HG03439 (cell line): ENCODE measurements at regions not wholly inside any gene's neighbourhood (a gene's known extent, or its start where the extent isn't known, plus 50 kb on each side); places are given as distances from the start of the nearest gene placed in this dataset.
"Not testable (repeated sequence)": the region's sequence is repeated elsewhere in the genome, so short reads cannot be mapped to it uniquely, and the experiment has no call there.

Source experiments
- ATAC-seq: cut with Tn5 transposase; IDR thresholded peaks from one replicate; pipeline ENCODE4 v1.9.1; 2021; ENCODE audit warnings: mild to moderate bottlenecking, moderate library complexity; ENCODE audit not compliant: unreplicated experiment

- ATAC-seq: no peak
Measured at GRCh38 chr1:168422203-168422847, 121.5 kb downstream of the XCL2 start.

GRCh38 chr1:168421399-168422004 is 122.3 kb downstream of the XCL2 start:
- no peak for ATAC-seq

- ATAC-seq: no peak
Measured at GRCh38 chr1:168420177-168420576, 123.6 kb downstream of the XCL2 start.

- ATAC-seq: no peak
Measured at GRCh38 chr1:168419736-168420135, 124.1 kb downstream of the XCL2 start.

- no peak for ATAC-seq
Measured at GRCh38 chr1:168416220-168416619, 127.6 kb downstream of the XCL2 start.

- ATAC-seq: no peak
Measured at GRCh38 chr1:168414914-168415313, 128.9 kb downstream of the XCL2 start.

GRCh38 chr1:168410464-168410863 is 129.8 kb downstream of the TBX19 start:
- ATAC-seq: no peak

- peak; percentile 71 for ATAC-seq
Measured at GRCh38 chr1:168408884-168409283, 128.2 kb downstream of the TBX19 start.

- peak; percentile 18 for ATAC-seq
Measured at GRCh38 chr1:168408539-168408865, 127.8 kb downstream of the TBX19 start.

GRCh38 chr1:168407832-168408538 is 127.3 kb downstream of the TBX19 start:
- no peak for ATAC-seq

- no peak for ATAC-seq
Measured at GRCh38 chr1:168405906-168406549, 125.4 kb downstream of the TBX19 start.

- ATAC-seq: no peak
Measured at GRCh38 chr1:168403140-168403539, 122.5 kb downstream of the TBX19 start.

GRCh38 chr1:168402466-168402865 is 121.8 kb downstream of the TBX19 start:
- not testable (repeated sequence) for ATAC-seq

- ATAC-seq: no peak
Measured at GRCh38 chr1:168401341-168401740, 120.7 kb downstream of the TBX19 start.

GRCh38 chr1:168400139-168400538 is 119.5 kb downstream of the TBX19 start:
- no peak for ATAC-seq

GRCh38 chr1:168397806-168398205 is 117.1 kb downstream of the TBX19 start:
- ATAC-seq: no peak

- ATAC-seq: no peak
Measured at GRCh38 chr1:168396940-168397684, 116.4 kb downstream of the TBX19 start.

GRCh38 chr1:168396508-168396907 is 115.8 kb downstream of the TBX19 start:
- no peak for ATAC-seq

- ATAC-seq: no peak
Measured at GRCh38 chr1:168394858-168395257, 114.2 kb downstream of the TBX19 start.

- no peak for ATAC-seq
Measured at GRCh38 chr1:168392958-168393549, 112.4 kb downstream of the TBX19 start.
